Vagina (tissue), 2 donors: ENCODE measurements at regions not wholly inside any gene's neighbourhood (a gene's known extent, or its start where the extent isn't known, plus 50 kb on each side); places are given as distances from the start of the nearest gene placed in this dataset.
A peak's percentile ranks its signal among the peaks of the same experiment; 100 is the strongest.

ENCODE experiments used
- DNase-seq, 2 donors: peaks; one replicate each; pipeline ENCODE4 v3.0.0-alpha.2; 2017; ENCODE audit errors: extremely low spot score in 2 of 2
- H3K27ac ChIP-seq: fragments of 200-600 bp; sonication (generic); one replicate; pipeline ENCODE4 v1.5.1; 2019
- H3K27me3 ChIP-seq: fragments of 200-600 bp; sonication (generic); one replicate; pipeline ENCODE4 v1.5.1; 2019
- H3K36me3 ChIP-seq, 2 donors: fragments of 200-600 bp; sonication (generic); one replicate each; pipeline ENCODE4 v1.5.1; 2017 to 2019
- H3K4me1 ChIP-seq: fragments of 200-600 bp; sonication (generic); one replicate; pipeline ENCODE4 v1.5.1; 2019
- H3K4me3 ChIP-seq, 2 donors: fragments of 200-600 bp; sonication (generic); 1 replicate in 1 of 2; 2 replicates in 1 of 2; pipeline ENCODE4 v1.5.1; 2016 to 2019
- H3K9me3 ChIP-seq: fragments of 200-600 bp; sonication (generic); one replicate; pipeline ENCODE4 v1.5.1; 2019
- POLR2A ChIP-seq, 2 donors: fragments of 450-650 bp; IDR thresholded peaks; one replicate each; pipeline ENCODE4 v1.6.1; 2017; ENCODE audit warnings: antibody characterized with exemption in 2 of 2, mild to moderate bottlenecking in 2 of 2, moderate library complexity in 2 of 2
- POLR2AphosphoS5 ChIP-seq, 2 donors: sonication (generic); formaldehyde crosslinking; IDR thresholded peaks; one replicate each; pipeline ENCODE4 v1.9.0; 2017; ENCODE audit warnings: antibody characterized with exemption in 2 of 2, mild to moderate bottlenecking in 2 of 2, low read depth in 1 of 2; ENCODE audit not compliant: insufficient read depth in 1 of 2
- intact Hi-C: fragments of 100-400 bp; cut with DNase I; formaldehyde crosslinking; loops from one replicate; pipeline ENCODE4 v1.15.1; 2023
- TF ChIP-seq, protein P1 (sequence below), 3 experiments: fragments of 450-650 bp in 2 of 3; fragments of 200-600 bp in 1 of 3; sonication (generic) in 1 of 3; IDR thresholded peaks; one replicate each; pipeline ENCODE4 v1.5.1; 2017 to 2019; ENCODE audit warnings: antibody characterized with exemption in 3 of 3, mild to moderate bottlenecking in 2 of 3, moderate library complexity in 2 of 3

GRCh38 chr2:226125176-226125883 is 674.3 kb downstream of the IRS1 start:
- Histone ChIP-seq H3K4me3 (no peak overlapping the region), H3K4me1 (peaks cover 44% of the 10 kb centered on the region), H3K36me3 (no peaks in the 10 kb centered on the region), H3K9me3 (no peaks in the 10 kb centered on the region), H3K27ac (peak overlapping the region; percentile 34), H3K27me3 (no peaks in the 10 kb centered on the region)
- no peak for DNase-seq
- intact Hi-C loops, result no loop called here
- TF ChIP-seq POLR2AphosphoS5 (IDR thresholded peaks at IDR 0.05; ENCODE audit: insufficient read depth in 1 of 2, low read depth in 1 of 2) (no peak), POLR2A (IDR thresholded peaks at IDR 0.05) (no peak)
- TF ChIP-seq, protein P1, sequence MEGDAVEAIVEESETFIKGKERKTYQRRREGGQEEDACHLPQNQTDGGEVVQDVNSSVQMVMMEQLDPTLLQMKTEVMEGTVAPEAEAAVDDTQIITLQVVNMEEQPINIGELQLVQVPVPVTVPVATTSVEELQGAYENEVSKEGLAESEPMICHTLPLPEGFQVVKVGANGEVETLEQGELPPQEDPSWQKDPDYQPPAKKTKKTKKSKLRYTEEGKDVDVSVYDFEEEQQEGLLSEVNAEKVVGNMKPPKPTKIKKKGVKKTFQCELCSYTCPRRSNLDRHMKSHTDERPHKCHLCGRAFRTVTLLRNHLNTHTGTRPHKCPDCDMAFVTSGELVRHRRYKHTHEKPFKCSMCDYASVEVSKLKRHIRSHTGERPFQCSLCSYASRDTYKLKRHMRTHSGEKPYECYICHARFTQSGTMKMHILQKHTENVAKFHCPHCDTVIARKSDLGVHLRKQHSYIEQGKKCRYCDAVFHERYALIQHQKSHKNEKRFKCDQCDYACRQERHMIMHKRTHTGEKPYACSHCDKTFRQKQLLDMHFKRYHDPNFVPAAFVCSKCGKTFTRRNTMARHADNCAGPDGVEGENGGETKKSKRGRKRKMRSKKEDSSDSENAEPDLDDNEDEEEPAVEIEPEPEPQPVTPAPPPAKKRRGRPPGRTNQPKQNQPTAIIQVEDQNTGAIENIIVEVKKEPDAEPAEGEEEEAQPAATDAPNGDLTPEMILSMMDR (IDR thresholded peaks at IDR 0.05), result no peak

DNA sequence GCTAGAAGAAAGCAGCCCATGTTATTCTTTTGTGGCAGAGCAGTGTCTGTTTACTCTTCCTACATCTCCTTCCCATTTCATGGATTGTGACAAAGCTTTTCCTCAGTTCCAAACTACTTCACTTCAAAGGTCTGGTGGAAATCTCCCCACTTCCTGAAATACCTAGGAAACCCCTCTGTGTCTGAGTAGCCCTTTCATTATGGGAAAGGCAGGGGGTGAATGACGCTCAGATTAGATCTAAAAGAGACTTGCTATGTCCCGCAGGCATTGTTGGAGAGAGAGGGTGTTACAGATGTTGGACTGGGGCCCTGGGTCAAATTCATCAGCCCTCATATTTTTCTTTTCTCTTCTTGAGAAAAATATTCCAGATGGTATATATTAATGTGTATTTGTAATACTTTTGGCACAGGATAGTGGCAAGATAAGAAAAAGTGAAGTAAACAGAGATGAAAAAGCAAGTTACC is 675.0 kb downstream of the IRS1 start:
- no peak overlapping the region for H3K4me3 ChIP-seq
- H3K27me3 ChIP-seq, result no peaks in the 10 kb centered on the region
- H3K27ac ChIP-seq, result no peak overlapping the region
- no peaks in the 10 kb centered on the region for H3K36me3 ChIP-seq
- H3K9me3 ChIP-seq, result no peaks in the 10 kb centered on the region
- intact Hi-C loops, result no loop called here
- peaks cover 47% of the 10 kb centered on the region for H3K4me1 ChIP-seq
- TF ChIP-seq POLR2AphosphoS5 (IDR thresholded peaks at IDR 0.05; ENCODE audit: insufficient read depth in 1 of 2, low read depth in 1 of 2) (no peak), POLR2A (IDR thresholded peaks at IDR 0.05) (no peak)
- TF ChIP-seq, protein P1 (IDR thresholded peaks at IDR 0.05), result no peak
- DNase-seq, result no peak

GRCh38 chr2:226123300-226123699 is 676.3 kb downstream of the IRS1 start:
- H3K27ac ChIP-seq, result peak overlapping the region; percentile 28
- H3K4me3 ChIP-seq, result no peak overlapping the region
- intact Hi-C loops, result no loop called here
- peaks cover 59% of the 10 kb centered on the region for H3K4me1 ChIP-seq
- no peaks in the 10 kb centered on the region for H3K9me3 ChIP-seq
- no peak for DNase-seq
- no peaks in the 10 kb centered on the region for H3K27me3 ChIP-seq
- TF ChIP-seq, protein P1 (IDR thresholded peaks at IDR 0.05), result no peak
- no peak for TF ChIP-seq POLR2A (IDR thresholded peaks at IDR 0.05)
- peak in 1 of 2 donors; percentile 41 for TF ChIP-seq POLR2AphosphoS5 (IDR thresholded peaks at IDR 0.05; ENCODE audit: insufficient read depth in 1 of 2, low read depth in 1 of 2)
- no peaks in the 10 kb centered on the region for H3K36me3 ChIP-seq

- intact Hi-C loops, result no loop called here
- Histone ChIP-seq H3K4me1 (peaks cover 64% of the 10 kb centered on the region), H3K27ac (no peak overlapping the region), H3K9me3 (no peaks in the 10 kb centered on the region), H3K36me3 (no peaks in the 10 kb centered on the region), H3K4me3 (no peak overlapping the region), H3K27me3 (no peaks in the 10 kb centered on the region)
- TF ChIP-seq POLR2A (IDR thresholded peaks at IDR 0.05) (no peak), POLR2AphosphoS5 (IDR thresholded peaks at IDR 0.05; ENCODE audit: insufficient read depth in 1 of 2, low read depth in 1 of 2) (no peak)
- TF ChIP-seq, protein P1 (IDR thresholded peaks at IDR 0.05), result no peak
- no peak for DNase-seq
Measured at GRCh38 chr2:226122041-226122440, 677.6 kb downstream of the IRS1 start.

- Histone ChIP-seq H3K27ac (no peak overlapping the region), H3K27me3 (no peaks in the 10 kb centered on the region), H3K36me3 (no peaks in the 10 kb centered on the region), H3K9me3 (no peaks in the 10 kb centered on the region), H3K4me3 (no peak overlapping the region), H3K4me1 (peaks cover 64% of the 10 kb centered on the region)
- TF ChIP-seq, protein P1 (IDR thresholded peaks at IDR 0.05), result no peak
- TF ChIP-seq POLR2AphosphoS5 (IDR thresholded peaks at IDR 0.05; ENCODE audit: insufficient read depth in 1 of 2, low read depth in 1 of 2) (no peak), POLR2A (IDR thresholded peaks at IDR 0.05) (no peak)
- intact Hi-C loops, result no loop called here
- no peak for DNase-seq
Measured at GRCh38 chr2:226121046-226121738, 678.4 kb downstream of the IRS1 start.
